ENCODE measurements at regions not wholly inside any gene's neighbourhood (a gene's known extent, or its start where the extent isn't known, plus 50 kb on each side); places are given as distances from the start of the nearest gene placed in this dataset.
"Not testable (repeated sequence)": the region's sequence is repeated elsewhere in the genome, so short reads cannot be mapped to it uniquely, and the experiment has no call there.

- H3K4me3 ChIP-seq = no peak overlapping the region
- ATAC-seq (no peak), DNase-seq (no peak)
- H3K36me3 ChIP-seq (replicated peaks in 1 of 2; ENCODE audit: insufficient read depth in 1 of 2, low read depth in 2 of 2) = no peaks in the 10 kb centered on the region
- no peak for TF ChIP-seq CTCF (IDR thresholded peaks at IDR 0.05)
- TF ChIP-seq POLR2A (IDR thresholded peaks at IDR 0.05) = no peak
- H3K27me3 ChIP-seq = no peaks in the 10 kb centered on the region
- intact Hi-C loops (cut with DNase I) = no loop called here
- H3K27ac ChIP-seq = no peak overlapping the region
- H3K9me3 ChIP-seq = no peaks in the 10 kb centered on the region
- WGBS, 2 donors = 78 to 96% methylated on average over 1 of the region's 1 CpG
- no peaks in the 10 kb centered on the region for H3K4me1 ChIP-seq
These were observed 605.5 kb downstream of the LTN1 start for GRCh38 chr21:28387220-28387619.

- WGBS, 2 donors = 77 to 84% methylated on average over 1 of the region's 1 CpG
- H3K27me3 ChIP-seq = no peaks in the 10 kb centered on the region
- H3K27ac ChIP-seq = no peak overlapping the region
- no peak overlapping the region for H3K4me3 ChIP-seq
- no peak for TF ChIP-seq CTCF (IDR thresholded peaks at IDR 0.05)
- TF ChIP-seq POLR2A (IDR thresholded peaks at IDR 0.05) = no peak
- intact Hi-C loops (cut with DNase I) = no loop called here
- H3K4me1 ChIP-seq = no peaks in the 10 kb centered on the region
- DNase-seq (no peak), ATAC-seq (no peak)
- no peaks in the 10 kb centered on the region for H3K9me3 ChIP-seq
- H3K36me3 ChIP-seq (replicated peaks in 1 of 2; ENCODE audit: insufficient read depth in 1 of 2, low read depth in 2 of 2) = no peaks in the 10 kb centered on the region
These were observed 606.8 kb downstream of the LTN1 start for GRCh38 chr21:28385845-28386244.

GRCh38 chr21:28381000-28381745 is 611.5 kb downstream of the LTN1 start:
- WGBS, 2 donors = 81 to 83% methylated on average over 2 of the region's 2 CpGs
- intact Hi-C loops (cut with DNase I); H3K36me3 ChIP-seq (replicated peaks in 1 of 2; ENCODE audit: insufficient read depth in 1 of 2, low read depth in 2 of 2); H3K9me3 ChIP-seq; H3K27me3 ChIP-seq; H3K4me3 ChIP-seq; DNase-seq; ATAC-seq; H3K27ac ChIP-seq; H3K4me1 ChIP-seq: not testable (repeated sequence)

GRCh38 chr21:28380241-28380640 is 612.4 kb downstream of the LTN1 start:
- TF ChIP-seq POLR2A (IDR thresholded peaks at IDR 0.05) = no peak
- no peak for TF ChIP-seq CTCF (IDR thresholded peaks at IDR 0.05)
- WGBS, 2 donors = 83% methylated on average over 7 of the region's 7 CpGs
- Histone ChIP-seq H3K27ac (no peak overlapping the region), H3K4me3 (no peak overlapping the region), H3K4me1 (no peaks in the 10 kb centered on the region), H3K27me3 (no peaks in the 10 kb centered on the region), H3K36me3 (replicated peaks in 1 of 2; ENCODE audit: insufficient read depth in 1 of 2, low read depth in 2 of 2) (no peaks in the 10 kb centered on the region), H3K9me3 (no peaks in the 10 kb centered on the region)
- DNase-seq (no peak), ATAC-seq (no peak)
- intact Hi-C loops (cut with DNase I) = no loop called here

GRCh38 chr21:28378026-28378425 is 614.7 kb downstream of the LTN1 start:
- Histone ChIP-seq H3K4me3 (no peak overlapping the region), H3K27me3 (no peaks in the 10 kb centered on the region), H3K36me3 (replicated peaks in 1 of 2; ENCODE audit: insufficient read depth in 1 of 2, low read depth in 2 of 2) (no peaks in the 10 kb centered on the region), H3K4me1 (no peaks in the 10 kb centered on the region), H3K27ac (no peak overlapping the region), H3K9me3 (no peaks in the 10 kb centered on the region)
- intact Hi-C loops (cut with DNase I) = no loop called here
- DNase-seq (no peak), ATAC-seq (no peak)
- 76 to 77% methylated on average over 2 of the region's 2 CpGs for WGBS, 2 donors
- TF ChIP-seq CTCF (IDR thresholded peaks at IDR 0.05) (no peak), POLR2A (IDR thresholded peaks at IDR 0.05) (no peak)
